ENCODE measurements at regions not wholly inside any gene's neighbourhood (a gene's known extent, or its start where the extent isn't known, plus 50 kb on each side); places are given as distances from the start of the nearest gene placed in this dataset.

- no peaks in the 10 kb centered on the region for H3K36me3 Mint-ChIP-seq
- no peak overlapping the region for H3K27ac Mint-ChIP-seq
- TF ChIP-seq CTCF (conservative IDR thresholded peaks at IDR 0.05) = no peak
- no peak for DNase-seq (ENCODE audit: extremely low spot score, unreplicated experiment)
- H3K9me3 Mint-ChIP-seq = peaks cover 4% of the 10 kb centered on the region
- no peaks in the 10 kb centered on the region for H3K27me3 Mint-ChIP-seq
- peaks cover 26% of the 10 kb centered on the region for H3K4me1 Mint-ChIP-seq (ENCODE audit: unreplicated experiment)
- no peak overlapping the region for H3K4me3 Mint-ChIP-seq
Observed at GRCh38 chr3:20575146-20575545, 389.1 kb upstream of the SGO1 start.

GRCh38 chr3:20574746-20575145 is 388.7 kb upstream of the SGO1 start:
- H3K4me3 Mint-ChIP-seq = no peak overlapping the region
- TF ChIP-seq CTCF (conservative IDR thresholded peaks at IDR 0.05) = no peak
- peaks cover 4% of the 10 kb centered on the region for H3K9me3 Mint-ChIP-seq
- H3K36me3 Mint-ChIP-seq = no peaks in the 10 kb centered on the region
- no peak for DNase-seq (ENCODE audit: extremely low spot score, unreplicated experiment)
- H3K4me1 Mint-ChIP-seq (ENCODE audit: unreplicated experiment) = peaks cover 26% of the 10 kb centered on the region
- H3K27ac Mint-ChIP-seq = no peak overlapping the region
- no peaks in the 10 kb centered on the region for H3K27me3 Mint-ChIP-seq

- no peak overlapping the region for H3K27ac Mint-ChIP-seq
- H3K9me3 Mint-ChIP-seq = peaks cover 4% of the 10 kb centered on the region
- no peak for DNase-seq (ENCODE audit: extremely low spot score, unreplicated experiment)
- H3K4me3 Mint-ChIP-seq = no peak overlapping the region
- H3K27me3 Mint-ChIP-seq = no peaks in the 10 kb centered on the region
- TF ChIP-seq CTCF (conservative IDR thresholded peaks at IDR 0.05) = no peak
- H3K4me1 Mint-ChIP-seq (ENCODE audit: unreplicated experiment) = peaks cover 18% of the 10 kb centered on the region
- H3K36me3 Mint-ChIP-seq = no peaks in the 10 kb centered on the region
Observed at GRCh38 chr3:20573175-20573574, 387.2 kb upstream of the SGO1 start.

GRCh38 chr3:20572473-20572872 is 386.5 kb upstream of the SGO1 start:
- DNase-seq (ENCODE audit: extremely low spot score, unreplicated experiment) = no peak
- no peak for TF ChIP-seq CTCF (conservative IDR thresholded peaks at IDR 0.05)
- peaks cover 4% of the 10 kb centered on the region for H3K9me3 Mint-ChIP-seq
- H3K27me3 Mint-ChIP-seq = no peaks in the 10 kb centered on the region
- no peak overlapping the region for H3K4me3 Mint-ChIP-seq
- peaks cover 18% of the 10 kb centered on the region for H3K4me1 Mint-ChIP-seq (ENCODE audit: unreplicated experiment)
- no peak overlapping the region for H3K27ac Mint-ChIP-seq
- no peaks in the 10 kb centered on the region for H3K36me3 Mint-ChIP-seq

- peaks cover 1% of the 10 kb centered on the region for H3K4me1 Mint-ChIP-seq (ENCODE audit: unreplicated experiment)
- H3K9me3 Mint-ChIP-seq = peaks cover 9% of the 10 kb centered on the region
- no peak for DNase-seq (ENCODE audit: extremely low spot score, unreplicated experiment)
- H3K36me3 Mint-ChIP-seq = no peaks in the 10 kb centered on the region
- no peak overlapping the region for H3K27ac Mint-ChIP-seq
- no peak for TF ChIP-seq CTCF (conservative IDR thresholded peaks at IDR 0.05)
- no peak overlapping the region for H3K4me3 Mint-ChIP-seq
- no peaks in the 10 kb centered on the region for H3K27me3 Mint-ChIP-seq
Observed at GRCh38 chr3:20569310-20569709, 383.3 kb upstream of the SGO1 start.

- H3K4me3 Mint-ChIP-seq = no peak overlapping the region
- TF ChIP-seq CTCF (conservative IDR thresholded peaks at IDR 0.05) = no peak
Observed at GRCh38 chr3:20564966-20565365, 379.0 kb upstream of the SGO1 start.

More at GRCh38 chr3:20564966-20565365, 379.0 kb upstream of the SGO1 start:
- H3K9me3 Mint-ChIP-seq = peaks cover 5% of the 10 kb centered on the region
- no peaks in the 10 kb centered on the region for H3K36me3 Mint-ChIP-seq
- peaks cover 16% of the 10 kb centered on the region for H3K4me1 Mint-ChIP-seq (ENCODE audit: unreplicated experiment)
- no peaks in the 10 kb centered on the region for H3K27me3 Mint-ChIP-seq
- DNase-seq (ENCODE audit: extremely low spot score, unreplicated experiment) = no peak
- no peak overlapping the region for H3K27ac Mint-ChIP-seq
